A673 (cell line): ENCODE measurements at regions not wholly inside any gene's neighbourhood (a gene's known extent, or its start where the extent isn't known, plus 50 kb on each side); places are given as distances from the start of the nearest gene placed in this dataset.

Experiments
- BruUV-seq: library from RNA; stranded (reverse); fragments of 400-500 nt; replicated peaks from 2 replicates; lab custom pipeline; 2021; lab: Mats Ljungman, UMichigan
- CTCF ChIA-PET: fragments of 300-600 bp; sonication (Branson Sonifier 250); formaldehyde crosslinking; loops from one replicate; lab custom pipeline; 2022; ENCODE audit warnings: antibody characterized with exemption; lab: Charles Lee
- POLR2A ChIA-PET: fragments of 300-600 bp; sonication (Branson Sonifier 250); formaldehyde crosslinking; loops from one replicate; lab custom pipeline; 2022; ENCODE audit warnings: antibody characterized with exemption; ENCODE audit not compliant: low non-redundant PET; lab: Charles Lee
- DNase-seq: peaks from one replicate; pipeline ENCODE4 v3.0.0-alpha.2; 2015; ENCODE audit warnings: low spot score
- H3K27ac ChIP-seq: fragments of 200-600 bp; sonication (generic); 2 replicates; pipeline ENCODE4 v1.5.1; 2016; ENCODE audit warnings: mixed run types, low read depth, mild to moderate bottlenecking, mixed read lengths, antibody characterized with exemption, low read length; ENCODE audit not compliant: poor library complexity, severe bottlenecking
- H3K27me3 ChIP-seq: fragments of 200-600 bp; sonication (generic); replicated peaks from 2 replicates; pipeline ENCODE4 v1.6.1; 2017; ENCODE audit warnings: mixed run types, low read depth, mild to moderate bottlenecking, mixed read lengths, antibody characterized with exemption, low read length; ENCODE audit not compliant: insufficient read depth, poor library complexity
- H3K36me3 ChIP-seq: fragments of 200-600 bp; sonication (generic); 2 replicates; pipeline ENCODE4 v1.6.1; 2016; ENCODE audit warnings: mixed run types, mild to moderate bottlenecking, mixed read lengths, antibody characterized with exemption, low read length; ENCODE audit not compliant: insufficient read depth, poor library complexity, severe bottlenecking
- H3K4me1 ChIP-seq: fragments of 200-600 bp; sonication (generic); 2 replicates; pipeline ENCODE4 v1.6.1; 2017; ENCODE audit warnings: mixed run types, mild to moderate bottlenecking, mixed read lengths, antibody characterized with exemption, low read length; ENCODE audit not compliant: insufficient read depth, poor library complexity, severe bottlenecking
- H3K4me3 ChIP-seq: fragments of 200-600 bp; sonication (generic); 2 replicates; pipeline ENCODE4 v1.5.1; 2016; ENCODE audit warnings: low read depth, mixed run types, mild to moderate bottlenecking, mixed read lengths, low read length; ENCODE audit not compliant: poor library complexity, severe bottlenecking
- H3K9me3 ChIP-seq: fragments of 200-600 bp; sonication (generic); 2 replicates; pipeline ENCODE4 v1.6.1; 2016; ENCODE audit warnings: mixed run types, low read depth, mild to moderate bottlenecking, mixed read lengths, antibody characterized with exemption, low read length; ENCODE audit not compliant: poor library complexity, severe bottlenecking
- EZH2 ChIP-seq: fragments of 200-600 bp; sonication (generic); IDR thresholded peaks from 2 replicates; pipeline ENCODE4 v1.6.1; 2017; ENCODE audit warnings: borderline replicate concordance, low read depth, mild to moderate bottlenecking, mixed read lengths, antibody characterized with exemption, low read length; ENCODE audit not compliant: poor library complexity, severe bottlenecking
- intact Hi-C: fragments of 100-400 bp; cut with micrococcal nuclease; formaldehyde crosslinking; loops from one replicate; pipeline ENCODE4 v1.10.0; 2022; ENCODE audit not compliant: unreplicated experiment
- TF ChIP-seq, protein P1 (sequence below): fragments of 300-800, 200-600 bp; sonication (generic); conservative IDR thresholded peaks from 2 replicates; pipeline ENCODE4 v1.5.1; 2017; ENCODE audit warnings: low read depth, mild to moderate bottlenecking, antibody characterized with exemption, low read length, moderate library complexity, mixed read lengths

DNA sequence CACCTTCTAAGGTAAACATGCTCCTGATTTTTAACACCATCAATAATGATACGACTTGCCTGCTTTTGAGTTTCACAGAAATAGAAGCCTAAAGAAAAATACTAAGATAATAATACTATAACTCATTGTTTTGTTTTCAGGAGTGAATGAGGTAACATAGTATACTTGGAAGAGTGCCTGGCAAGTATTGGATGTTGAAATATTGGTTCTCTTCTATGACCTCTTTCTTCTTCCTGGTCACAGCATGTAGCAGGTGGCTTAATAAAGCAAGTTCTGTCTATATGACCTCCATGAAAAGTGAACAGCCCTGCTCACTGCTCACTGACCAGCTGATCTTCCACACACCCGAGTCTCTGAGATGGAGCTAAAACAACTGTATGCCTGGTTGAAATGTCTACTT lies 312.3 kb upstream of the ONECUT1 start:
- TF ChIP-seq, protein P1, sequence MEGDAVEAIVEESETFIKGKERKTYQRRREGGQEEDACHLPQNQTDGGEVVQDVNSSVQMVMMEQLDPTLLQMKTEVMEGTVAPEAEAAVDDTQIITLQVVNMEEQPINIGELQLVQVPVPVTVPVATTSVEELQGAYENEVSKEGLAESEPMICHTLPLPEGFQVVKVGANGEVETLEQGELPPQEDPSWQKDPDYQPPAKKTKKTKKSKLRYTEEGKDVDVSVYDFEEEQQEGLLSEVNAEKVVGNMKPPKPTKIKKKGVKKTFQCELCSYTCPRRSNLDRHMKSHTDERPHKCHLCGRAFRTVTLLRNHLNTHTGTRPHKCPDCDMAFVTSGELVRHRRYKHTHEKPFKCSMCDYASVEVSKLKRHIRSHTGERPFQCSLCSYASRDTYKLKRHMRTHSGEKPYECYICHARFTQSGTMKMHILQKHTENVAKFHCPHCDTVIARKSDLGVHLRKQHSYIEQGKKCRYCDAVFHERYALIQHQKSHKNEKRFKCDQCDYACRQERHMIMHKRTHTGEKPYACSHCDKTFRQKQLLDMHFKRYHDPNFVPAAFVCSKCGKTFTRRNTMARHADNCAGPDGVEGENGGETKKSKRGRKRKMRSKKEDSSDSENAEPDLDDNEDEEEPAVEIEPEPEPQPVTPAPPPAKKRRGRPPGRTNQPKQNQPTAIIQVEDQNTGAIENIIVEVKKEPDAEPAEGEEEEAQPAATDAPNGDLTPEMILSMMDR: no peak
- TF ChIP-seq EZH2: no peak
- no peaks in the 10 kb centered on the region for H3K27me3 ChIP-seq
- POLR2A ChIA-PET: no interaction called here
- DNase-seq: no peak
- no peaks in the 10 kb centered on the region for H3K9me3 ChIP-seq
- CTCF ChIA-PET: no interaction called here
- H3K36me3 ChIP-seq: no peaks in the 10 kb centered on the region
- intact Hi-C loops: no loop called here
- H3K27ac ChIP-seq: no peak overlapping the region
- no peaks in the 10 kb centered on the region for H3K4me1 ChIP-seq
- BruUV-seq: no TSS peak
- no peak overlapping the region for H3K4me3 ChIP-seq

GRCh38 chr15:53080484-53080883 lies 290.3 kb upstream of the ONECUT1 start:
- CTCF ChIA-PET: no interaction called here
- no peaks in the 10 kb centered on the region for H3K36me3 ChIP-seq
- H3K27me3 ChIP-seq: no peaks in the 10 kb centered on the region
- no peaks in the 10 kb centered on the region for H3K9me3 ChIP-seq
- DNase-seq: no peak
- no peak overlapping the region for H3K4me3 ChIP-seq
- H3K27ac ChIP-seq: no peak overlapping the region
- no peaks in the 10 kb centered on the region for H3K4me1 ChIP-seq
- BruUV-seq: no TSS peak
- POLR2A ChIA-PET: no interaction called here
- intact Hi-C loops: no loop called here
- TF ChIP-seq, protein P1: no peak
- no peak for TF ChIP-seq EZH2

DNA sequence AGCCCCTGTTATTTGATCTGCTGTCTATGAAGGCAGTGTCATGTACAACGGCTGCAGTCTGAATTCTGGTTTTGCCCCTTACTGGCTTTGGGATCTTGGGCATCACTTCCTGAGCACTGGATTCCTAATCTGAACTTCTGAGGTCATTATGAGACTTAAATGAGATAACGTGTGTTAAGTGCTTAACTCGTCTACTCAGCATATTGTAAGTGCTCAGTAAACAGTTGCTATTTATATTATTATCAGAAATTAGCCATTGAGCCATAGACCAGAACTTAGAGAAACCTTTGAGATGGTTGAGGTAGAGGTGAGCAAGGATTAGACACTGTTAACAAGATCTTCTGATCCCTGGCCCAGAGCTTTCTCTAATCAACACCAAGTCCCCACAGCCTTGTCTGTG lies 284.1 kb upstream of the ONECUT1 start:
- H3K27me3 ChIP-seq: no peaks in the 10 kb centered on the region
- no peak overlapping the region for H3K27ac ChIP-seq
- intact Hi-C loops: no loop called here
- BruUV-seq: no TSS peak
- no peak overlapping the region for H3K4me3 ChIP-seq
- no peaks in the 10 kb centered on the region for H3K9me3 ChIP-seq
- ChIA-PET CTCF (no interaction called here), POLR2A (no interaction called here)
- no peak for TF ChIP-seq EZH2
- TF ChIP-seq, protein P1: no peak
- no peaks in the 10 kb centered on the region for H3K4me1 ChIP-seq
- no peaks in the 10 kb centered on the region for H3K36me3 ChIP-seq
- DNase-seq: no peak
